ENCODE measurements at regions not wholly inside any gene's neighbourhood (a gene's known extent, or its start where the extent isn't known, plus 50 kb on each side); places are given as distances from the start of the nearest gene placed in this dataset.

DNA sequence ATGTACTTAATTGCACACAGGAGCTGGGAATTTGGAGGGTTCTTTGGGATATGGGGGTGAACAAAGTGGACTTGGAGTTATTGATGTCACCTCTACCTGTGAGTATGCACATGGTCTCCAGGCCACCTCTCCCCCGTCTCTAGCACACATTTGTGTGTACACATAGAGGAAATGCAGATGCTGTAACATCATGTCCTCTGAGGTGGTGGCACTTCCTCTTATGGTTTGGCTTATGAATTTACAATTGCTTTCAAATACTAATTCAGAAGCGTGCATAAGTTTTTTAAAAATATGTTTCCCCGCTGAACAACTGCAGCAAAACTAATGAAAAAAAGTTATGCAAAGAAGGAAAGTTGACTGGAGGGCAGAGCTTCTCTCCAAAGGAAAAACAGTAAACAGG lies 152.0 kb upstream of the TENM4 start:
- TF ChIP-seq, protein P1, sequence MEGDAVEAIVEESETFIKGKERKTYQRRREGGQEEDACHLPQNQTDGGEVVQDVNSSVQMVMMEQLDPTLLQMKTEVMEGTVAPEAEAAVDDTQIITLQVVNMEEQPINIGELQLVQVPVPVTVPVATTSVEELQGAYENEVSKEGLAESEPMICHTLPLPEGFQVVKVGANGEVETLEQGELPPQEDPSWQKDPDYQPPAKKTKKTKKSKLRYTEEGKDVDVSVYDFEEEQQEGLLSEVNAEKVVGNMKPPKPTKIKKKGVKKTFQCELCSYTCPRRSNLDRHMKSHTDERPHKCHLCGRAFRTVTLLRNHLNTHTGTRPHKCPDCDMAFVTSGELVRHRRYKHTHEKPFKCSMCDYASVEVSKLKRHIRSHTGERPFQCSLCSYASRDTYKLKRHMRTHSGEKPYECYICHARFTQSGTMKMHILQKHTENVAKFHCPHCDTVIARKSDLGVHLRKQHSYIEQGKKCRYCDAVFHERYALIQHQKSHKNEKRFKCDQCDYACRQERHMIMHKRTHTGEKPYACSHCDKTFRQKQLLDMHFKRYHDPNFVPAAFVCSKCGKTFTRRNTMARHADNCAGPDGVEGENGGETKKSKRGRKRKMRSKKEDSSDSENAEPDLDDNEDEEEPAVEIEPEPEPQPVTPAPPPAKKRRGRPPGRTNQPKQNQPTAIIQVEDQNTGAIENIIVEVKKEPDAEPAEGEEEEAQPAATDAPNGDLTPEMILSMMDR (IDR thresholded peaks at IDR 0.05; ENCODE audit: extremely low read depth in 1 of 2, insufficient read depth in 1 of 2, low read depth in 1 of 2, low read length in 2 of 2), result no peak
- TF ChIP-seq EZH2 (IDR thresholded peaks at IDR 0.05; ENCODE audit: borderline replicate concordance, low read depth, low read length, severe bottlenecking) (no peak), POLR2A (IDR thresholded peaks at IDR 0.05; ENCODE audit: low read depth, low read length) (no peak)
